ENCODE measurements at regions not wholly inside any gene's neighbourhood (a gene's known extent, or its start where the extent isn't known, plus 50 kb on each side); places are given as distances from the start of the nearest gene placed in this dataset.

DNA sequence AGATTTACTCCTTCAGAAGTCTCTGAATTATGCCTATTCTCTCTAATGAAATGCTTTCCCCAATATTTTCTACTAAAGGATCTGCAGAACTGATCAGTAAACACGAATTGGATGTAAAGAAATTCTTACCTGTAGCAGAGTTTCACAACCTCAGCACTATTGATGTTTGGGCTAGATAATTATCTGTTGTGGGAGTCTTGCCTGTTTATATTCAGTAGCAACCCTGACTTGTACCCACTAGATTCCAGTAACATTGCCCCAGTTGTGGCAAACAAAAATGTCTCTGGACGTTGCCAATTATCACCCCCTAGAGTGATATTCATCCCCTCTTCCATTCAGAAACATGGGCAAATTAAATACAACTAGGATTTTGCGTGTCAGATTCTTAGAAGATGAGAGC, 156.8 kb upstream of the TMTC2 start:
- TF ChIP-seq, protein P1, sequence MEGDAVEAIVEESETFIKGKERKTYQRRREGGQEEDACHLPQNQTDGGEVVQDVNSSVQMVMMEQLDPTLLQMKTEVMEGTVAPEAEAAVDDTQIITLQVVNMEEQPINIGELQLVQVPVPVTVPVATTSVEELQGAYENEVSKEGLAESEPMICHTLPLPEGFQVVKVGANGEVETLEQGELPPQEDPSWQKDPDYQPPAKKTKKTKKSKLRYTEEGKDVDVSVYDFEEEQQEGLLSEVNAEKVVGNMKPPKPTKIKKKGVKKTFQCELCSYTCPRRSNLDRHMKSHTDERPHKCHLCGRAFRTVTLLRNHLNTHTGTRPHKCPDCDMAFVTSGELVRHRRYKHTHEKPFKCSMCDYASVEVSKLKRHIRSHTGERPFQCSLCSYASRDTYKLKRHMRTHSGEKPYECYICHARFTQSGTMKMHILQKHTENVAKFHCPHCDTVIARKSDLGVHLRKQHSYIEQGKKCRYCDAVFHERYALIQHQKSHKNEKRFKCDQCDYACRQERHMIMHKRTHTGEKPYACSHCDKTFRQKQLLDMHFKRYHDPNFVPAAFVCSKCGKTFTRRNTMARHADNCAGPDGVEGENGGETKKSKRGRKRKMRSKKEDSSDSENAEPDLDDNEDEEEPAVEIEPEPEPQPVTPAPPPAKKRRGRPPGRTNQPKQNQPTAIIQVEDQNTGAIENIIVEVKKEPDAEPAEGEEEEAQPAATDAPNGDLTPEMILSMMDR (IDR thresholded peaks at IDR 0.05; ENCODE audit: control extremely low read depth in 1 of 3, insufficient read depth in 1 of 3, low read depth in 1 of 3, low read length in 3 of 3) = no peak
- TF ChIP-seq RXRA (IDR thresholded peaks at IDR 0.05; ENCODE audit: insufficient read depth, low read depth, low read length) (no peak), SP1 (IDR thresholded peaks at IDR 0.05; ENCODE audit: low read depth, low read length) (no peak), SRF (IDR thresholded peaks at IDR 0.05; ENCODE audit: low read depth, low read length) (no peak), EP300 (IDR thresholded peaks at IDR 0.05; ENCODE audit: borderline replicate concordance in 1 of 2, low read depth in 2 of 2, low read length in 2 of 2) (no peak), EZH2 (IDR thresholded peaks at IDR 0.05; ENCODE audit: low read depth, low read length, severe bottlenecking) (no peak), YY1 (IDR thresholded peaks at IDR 0.05; ENCODE audit: low read depth, low read length) (no peak), BACH1 (IDR thresholded peaks at IDR 0.05; ENCODE audit: low read length) (no peak), POLR2AphosphoS5 (IDR thresholded peaks at IDR 0.05; ENCODE audit: low read depth, low read length) (no peak), POLR2A (IDR thresholded peaks at IDR 0.05; ENCODE audit: control extremely low read depth in 1 of 2, low read depth in 2 of 2, low read length in 2 of 2) (no peak)
- TF ChIP-seq, protein P2, sequence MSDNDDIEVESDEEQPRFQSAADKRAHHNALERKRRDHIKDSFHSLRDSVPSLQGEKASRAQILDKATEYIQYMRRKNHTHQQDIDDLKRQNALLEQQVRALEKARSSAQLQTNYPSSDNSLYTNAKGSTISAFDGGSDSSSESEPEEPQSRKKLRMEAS (IDR thresholded peaks at IDR 0.05) = no peak
- TF ChIP-seq, protein P3, sequence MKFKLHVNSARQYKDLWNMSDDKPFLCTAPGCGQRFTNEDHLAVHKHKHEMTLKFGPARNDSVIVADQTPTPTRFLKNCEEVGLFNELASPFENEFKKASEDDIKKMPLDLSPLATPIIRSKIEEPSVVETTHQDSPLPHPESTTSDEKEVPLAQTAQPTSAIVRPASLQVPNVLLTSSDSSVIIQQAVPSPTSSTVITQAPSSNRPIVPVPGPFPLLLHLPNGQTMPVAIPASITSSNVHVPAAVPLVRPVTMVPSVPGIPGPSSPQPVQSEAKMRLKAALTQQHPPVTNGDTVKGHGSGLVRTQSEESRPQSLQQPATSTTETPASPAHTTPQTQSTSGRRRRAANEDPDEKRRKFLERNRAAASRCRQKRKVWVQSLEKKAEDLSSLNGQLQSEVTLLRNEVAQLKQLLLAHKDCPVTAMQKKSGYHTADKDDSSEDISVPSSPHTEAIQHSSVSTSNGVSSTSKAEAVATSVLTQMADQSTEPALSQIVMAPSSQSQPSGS (IDR thresholded peaks at IDR 0.05; ENCODE audit: low read length) = no peak
